HL-60 (cell line): ENCODE measurements at regions not wholly inside any gene's neighbourhood (a gene's known extent, or its start where the extent isn't known, plus 50 kb on each side); places are given as distances from the start of the nearest gene placed in this dataset.

Experiments
- DNase-seq, 2 experiments: peaks; one replicate each; pipeline ENCODE4 v3.0.0-alpha.2; 2010 to 2020; ENCODE audit warnings: low read depth in 1 of 2, low spot score in 1 of 2
- H3K27ac ChIP-seq: fragments of 250-450 bp; sonication (Bioruptor Pico); replicated peaks from 2 replicates; pipeline ENCODE4 v1.5.1; 2020; ENCODE audit warnings: mild to moderate bottlenecking, moderate library complexity
- H3K27me3 ChIP-seq: fragments of 250-450 bp; sonication (Bioruptor Pico); 2 replicates; pipeline ENCODE4 v1.5.1; 2021; ENCODE audit warnings: mild to moderate bottlenecking, moderate library complexity; ENCODE audit not compliant: insufficient read depth, poor library complexity, severe bottlenecking
- H3K4me3 ChIP-seq: replicated peaks from 2 replicates; pipeline ENCODE4 v1.5.1; 2011; ENCODE audit warnings: mild to moderate bottlenecking, control low read depth, low read length; ENCODE audit not compliant: insufficient read depth
- CTCF ChIP-seq: IDR thresholded peaks from one replicate; pipeline ENCODE4 v1.5.1; 2011; ENCODE audit warnings: low read length, control low read depth, inconsistent platforms; ENCODE audit not compliant: insufficient read depth
- GABPA ChIP-seq: IDR thresholded peaks from 2 replicates; pipeline ENCODE4 v1.6.1; 2012; ENCODE audit warnings: low read depth
- POLR2AphosphoS5 ChIP-seq: IDR thresholded peaks from 2 replicates; pipeline ENCODE4 v1.6.1; 2012; ENCODE audit warnings: low read depth
- REST ChIP-seq: IDR thresholded peaks from 2 replicates; pipeline ENCODE4 v1.6.1; 2012; ENCODE audit warnings: low read depth; ENCODE audit not compliant: insufficient replicate concordance
- SPI1 ChIP-seq: IDR thresholded peaks from 2 replicates; pipeline ENCODE4 v1.6.1; 2012; ENCODE audit warnings: low read depth, mild to moderate bottlenecking, borderline replicate concordance

GRCh38 chr10:24080207-24080606 lies 128.7 kb upstream of the KIAA1217 start:
- DNase-seq: no peak
- no peak for TF ChIP-seq SPI1
- TF ChIP-seq GABPA: no peak
- TF ChIP-seq POLR2AphosphoS5: no peak
- no peak for TF ChIP-seq CTCF
- no peak for TF ChIP-seq REST
- no peak overlapping the region for H3K4me3 ChIP-seq
- no peak overlapping the region for H3K27ac ChIP-seq
- no peaks in the 10 kb centered on the region for H3K27me3 ChIP-seq

- TF ChIP-seq GABPA (no peak), POLR2AphosphoS5 (no peak), CTCF (no peak), SPI1 (no peak), REST (no peak)
- no peak for DNase-seq
Measured at GRCh38 chr10:24086296-24087086, 122.4 kb upstream of the KIAA1217 start.

GRCh38 chr10:24091256-24091655 lies 117.7 kb upstream of the KIAA1217 start:
- TF ChIP-seq REST (no peak), GABPA (no peak), SPI1 (no peak), CTCF (no peak), POLR2AphosphoS5 (no peak)
- Histone ChIP-seq H3K4me3 (no peak overlapping the region), H3K27ac (no peak overlapping the region), H3K27me3 (no peaks in the 10 kb centered on the region)
- no peak for DNase-seq

More at GRCh38 chr10:24086296-24087086, 122.4 kb upstream of the KIAA1217 start:
- no peak overlapping the region for H3K27ac ChIP-seq
- no peak overlapping the region for H3K4me3 ChIP-seq
- H3K27me3 ChIP-seq: no peaks in the 10 kb centered on the region
